ENCODE measurements at regions not wholly inside any gene's neighbourhood (a gene's known extent, or its start where the extent isn't known, plus 50 kb on each side); places are given as distances from the start of the nearest gene placed in this dataset.

- TF ChIP-seq ZEB2 (tag by site-specific recombination; IDR thresholded peaks at IDR 0.05) (no peak), ZNF280C (tag by site-specific recombination; IDR thresholded peaks at IDR 0.05) (no peak), MZF1 (tag by site-specific recombination; IDR thresholded peaks at IDR 0.05; ENCODE audit: borderline replicate concordance) (no peak), SCRT2 (tag by site-specific recombination; IDR thresholded peaks at IDR 0.05) (no peak), ZNF558 (tag by site-specific recombination; IDR thresholded peaks at IDR 0.05) (no peak), HOXC10 (CRISPR knock-in tag; IDR thresholded peaks at IDR 0.05) (no peak), ZNF561 (tag by site-specific recombination; IDR thresholded peaks at IDR 0.05; ENCODE audit: borderline replicate concordance) (no peak), ZNF426 (tag by site-specific recombination; IDR thresholded peaks at IDR 0.05) (no peak), ZNF626 (tag by site-specific recombination; IDR thresholded peaks at IDR 0.05) (no peak)
These were observed 294.1 kb upstream of the SNX7 start (continued) for GRCh38 chr1:98367426-98367825.

- Histone ChIP-seq H3K4me3 (ENCODE audit: low read depth, low read length) (no peak overlapping the region), H3K27ac (ENCODE audit: extremely low read depth, low read depth, low read length) (no peak overlapping the region), H3K36me3 (ENCODE audit: control insufficient read depth in 2 of 2, insufficient read depth in 1 of 2, low read length in 2 of 2) (no peaks in the 10 kb centered on the region), H3K9me3 (ENCODE audit: control insufficient read depth, insufficient read depth, low read depth, low read length) (no peaks in the 10 kb centered on the region), H3K4me1 (ENCODE audit: control insufficient read depth, insufficient read depth, low read length) (no peaks in the 10 kb centered on the region)
- TF ChIP-seq ZNF433 (tag by site-specific recombination; IDR thresholded peaks at IDR 0.05; ENCODE audit: low read depth), result no peak
- TF ChIP-seq ZNF521 (tag by site-specific recombination; IDR thresholded peaks at IDR 0.05), result no peak
- TF ChIP-seq ZNF768 (tag by site-specific recombination; IDR thresholded peaks at IDR 0.05), result no peak
- no peak for TF ChIP-seq ZNF132 (tag by site-specific recombination; IDR thresholded peaks at IDR 0.05; ENCODE audit: borderline replicate concordance)
- ChIA-PET CTCF (interaction anchor here (0.7 kb wide), 1 partner anchor 277 kb away, joined by 3 read pairs; no protein-coding TSS in a partner anchor), POLR2A (no interaction called here)
These were observed 295.2 kb upstream of the SNX7 start for GRCh38 chr1:98366343-98366742.

GRCh38 chr1:98364544-98364943 is 297.0 kb upstream of the SNX7 start:
- H3K27ac ChIP-seq (ENCODE audit: extremely low read depth, low read depth, low read length), result no peak overlapping the region
- no peak overlapping the region for H3K4me3 ChIP-seq (ENCODE audit: low read depth, low read length)
- ChIA-PET CTCF (no interaction called here), POLR2A (no interaction called here)
- TF ChIP-seq ZNF704 (tag by site-specific recombination; IDR thresholded peaks at IDR 0.05) (no peak), SP3 (tag by site-specific recombination; IDR thresholded peaks at IDR 0.05) (no peak), ZNF660 (tag by site-specific recombination; IDR thresholded peaks at IDR 0.05) (no peak), SALL2 (tag by site-specific recombination; IDR thresholded peaks at IDR 0.05; ENCODE audit: borderline replicate concordance) (no peak), ZNF518A (tag by site-specific recombination; conservative IDR thresholded peaks at IDR 0.05; ENCODE audit: low read depth) (no peak), GLI2 (tag by site-specific recombination; IDR thresholded peaks at IDR 0.05; ENCODE audit: borderline replicate concordance, low read depth) (no peak), ZNF133 (tag by site-specific recombination; IDR thresholded peaks at IDR 0.05) (no peak)
- H3K9me3 ChIP-seq (ENCODE audit: control insufficient read depth, insufficient read depth, low read depth, low read length), result no peaks in the 10 kb centered on the region
- H3K4me1 ChIP-seq (ENCODE audit: control insufficient read depth, insufficient read depth, low read length), result no peaks in the 10 kb centered on the region
- H3K36me3 ChIP-seq (ENCODE audit: control insufficient read depth in 2 of 2, insufficient read depth in 1 of 2, low read length in 2 of 2), result no peaks in the 10 kb centered on the region
